Medulla oblongata (tissue), 1 donor: ENCODE measurements at regions not wholly inside any gene's neighbourhood (a gene's known extent, or its start where the extent isn't known, plus 50 kb on each side); places are given as distances from the start of the nearest gene placed in this dataset.

Experiments
- DNase-seq: peaks from one replicate; pipeline ENCODE4 v3.0.0-alpha.2; 2015; ENCODE audit errors: extremely low spot score

DNA sequence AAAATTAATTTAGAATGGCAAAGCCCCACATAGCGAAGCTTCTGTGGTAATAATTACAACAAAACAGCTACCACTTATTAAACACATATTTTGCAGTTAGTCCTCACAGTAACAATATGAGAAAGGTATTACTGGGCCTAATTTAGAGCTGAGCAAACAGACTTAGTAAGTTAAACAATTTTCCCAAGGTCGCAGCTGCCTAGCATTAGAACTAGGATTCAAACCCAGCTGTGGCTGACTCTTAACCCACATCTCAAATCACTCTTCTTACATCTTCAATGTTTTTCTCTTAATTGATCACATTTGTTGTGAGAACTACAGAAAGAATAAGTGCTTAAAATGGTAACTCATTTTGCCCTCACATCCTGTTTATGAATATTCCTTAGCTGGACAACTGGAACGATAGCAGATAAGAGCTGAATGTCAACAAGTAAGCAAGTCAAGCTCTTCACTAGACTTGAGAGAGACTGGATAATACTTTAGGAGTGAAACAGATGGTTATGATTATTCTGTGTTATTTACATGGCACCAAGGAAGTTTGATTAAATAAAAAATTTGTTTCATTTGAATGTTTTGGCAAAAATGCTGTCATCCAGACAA, 59.4 kb upstream of the TMEM17 start:
- no peak for DNase-seq

DNA sequence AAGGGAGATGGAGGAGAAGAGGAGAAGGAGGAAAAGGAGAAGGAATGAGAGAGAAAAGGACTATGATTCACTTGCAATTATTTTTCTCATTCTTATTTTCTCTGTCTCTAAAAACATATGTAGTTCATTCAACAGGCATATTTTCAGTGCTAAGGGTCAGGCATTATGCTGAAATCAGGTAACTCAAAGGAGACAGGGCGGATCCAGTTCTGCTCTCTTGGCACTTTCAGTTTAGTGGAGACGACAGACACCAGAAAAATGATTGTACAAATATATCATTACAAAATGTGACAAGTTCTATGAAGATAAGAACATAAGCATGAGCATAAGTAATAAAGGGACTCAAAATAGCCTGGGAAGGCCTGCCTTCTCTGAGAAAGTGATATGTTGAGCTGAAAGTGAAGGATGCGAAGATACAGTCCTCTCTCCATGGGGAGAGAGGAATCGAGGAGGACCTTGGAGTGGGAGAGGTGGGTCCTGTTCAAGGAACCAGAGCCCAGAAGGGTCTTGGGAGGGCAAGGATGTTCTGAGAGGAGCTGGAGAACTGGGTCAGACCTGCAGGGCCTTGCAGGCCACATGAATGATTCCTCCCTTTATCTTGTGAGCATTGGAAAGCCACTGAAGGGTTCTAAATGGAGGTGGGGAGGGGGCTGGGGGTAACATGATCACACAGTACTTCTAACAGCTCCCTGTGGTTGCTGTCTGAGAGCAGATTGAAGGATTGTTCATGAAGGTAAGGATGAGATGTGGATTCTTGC, 58.6 kb upstream of the TMEM17 start:
- no peak for DNase-seq

GRCh38 chr2:62561586-62561985, 55.6 kb upstream of the TMEM17 start:
- no peak for DNase-seq

DNA sequence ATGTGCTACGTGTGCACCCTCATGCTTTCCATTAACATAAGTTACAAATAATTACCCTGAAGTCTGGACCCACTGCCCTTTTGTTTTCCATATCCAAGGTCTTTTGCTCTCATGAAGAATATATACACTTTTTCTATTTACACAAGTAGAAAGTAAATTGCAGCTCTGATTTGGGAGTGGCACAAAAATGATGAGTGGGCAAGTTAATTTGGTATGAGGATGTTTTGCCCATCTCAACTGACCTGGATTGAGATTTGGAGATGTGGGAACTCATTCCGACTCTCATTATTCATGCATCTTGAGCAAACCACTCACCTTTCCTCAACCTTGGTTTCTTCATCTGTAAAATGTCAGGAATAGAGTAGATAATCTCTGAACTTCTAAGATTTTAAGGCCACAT, 53.6 kb upstream of the TMEM17 start:
- DNase-seq: no peak

DNA sequence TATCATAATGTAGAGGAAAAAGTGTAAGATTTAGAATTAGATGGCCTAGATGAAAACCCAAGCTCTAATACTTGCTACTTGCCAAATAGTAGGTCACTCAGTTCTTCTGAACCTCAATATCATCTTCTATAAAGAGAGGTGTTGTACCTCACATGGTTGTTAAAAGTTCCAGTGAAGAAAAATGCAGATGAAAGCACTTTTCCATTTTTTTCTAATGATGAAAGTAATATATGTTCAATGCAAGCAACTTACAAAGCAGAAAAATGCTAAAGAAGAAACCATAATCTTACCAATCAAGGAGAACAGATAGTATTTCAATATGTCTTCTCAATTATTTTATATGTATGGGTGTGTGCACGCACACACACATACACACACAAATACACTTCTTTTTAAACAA, 52.7 kb upstream of the TMEM17 start:
- DNase-seq: no peak

- no peak for DNase-seq
These were observed 50.1 kb upstream of the TMEM17 start for GRCh38 chr2:62556086-62556485.
